H1 (cell line): ENCODE measurements at regions not wholly inside any gene's neighbourhood (a gene's known extent, or its start where the extent isn't known, plus 50 kb on each side); places are given as distances from the start of the nearest gene placed in this dataset.

Experiments used
- BRCA1 ChIP-seq: IDR thresholded peaks from 2 replicates; pipeline ENCODE4 v1.6.1; 2012; ENCODE audit warnings: low read depth, low read length, improper control_type of control experiment
- HDAC2 ChIP-seq, 2 experiments: fragments of 300-600 bp in 1 of 2; sonication (generic) in 1 of 2; IDR thresholded peaks; 2 replicates each; pipeline ENCODE4 v1.6.1; 2011 to 2012; ENCODE audit warnings: low read depth in 2 of 2, low read length in 2 of 2, mild to moderate bottlenecking in 2 of 2, moderate library complexity in 2 of 2, borderline replicate concordance in 1 of 2, inconsistent platforms in 1 of 2
- RBBP5 ChIP-seq: IDR thresholded peaks from 2 replicates; pipeline ENCODE4 v1.7.1; 2012; ENCODE audit warnings: low read depth, mild to moderate bottlenecking, inconsistent platforms, low read length, moderate library complexity, borderline replicate concordance
- SAP30 ChIP-seq: fragments of 300-600 bp; sonication (generic); IDR thresholded peaks from 2 replicates; pipeline ENCODE4 v1.7.1; 2012; ENCODE audit warnings: low read length, moderate library complexity, mild to moderate bottlenecking, inconsistent platforms; ENCODE audit not compliant: insufficient read depth, insufficient replicate concordance
- SP4 ChIP-seq: IDR thresholded peaks from 2 replicates; pipeline ENCODE4 v1.6.1; 2012; ENCODE audit warnings: low read length, inconsistent platforms
- TEAD4 ChIP-seq: IDR thresholded peaks from 2 replicates; pipeline ENCODE4 v1.6.1; 2012; ENCODE audit warnings: low read depth, low read length, inconsistent platforms, mixed read lengths
- ZNF274 ChIP-seq: IDR thresholded peaks from 2 replicates; pipeline ENCODE4 v1.7.0; 2012; ENCODE audit warnings: low read length, borderline replicate concordance; ENCODE audit errors: extremely low read depth
- TF ChIP-seq, protein P1 (sequence below): IDR thresholded peaks from 2 replicates; pipeline ENCODE4 v1.6.1; 2012; ENCODE audit warnings: low read length, inconsistent platforms
- TF ChIP-seq, protein P2 (sequence below): IDR thresholded peaks from 2 replicates; pipeline ENCODE4 v1.6.1; 2011; ENCODE audit warnings: low read depth, mild to moderate bottlenecking, low read length; ENCODE audit not compliant: insufficient read depth

DNA sequence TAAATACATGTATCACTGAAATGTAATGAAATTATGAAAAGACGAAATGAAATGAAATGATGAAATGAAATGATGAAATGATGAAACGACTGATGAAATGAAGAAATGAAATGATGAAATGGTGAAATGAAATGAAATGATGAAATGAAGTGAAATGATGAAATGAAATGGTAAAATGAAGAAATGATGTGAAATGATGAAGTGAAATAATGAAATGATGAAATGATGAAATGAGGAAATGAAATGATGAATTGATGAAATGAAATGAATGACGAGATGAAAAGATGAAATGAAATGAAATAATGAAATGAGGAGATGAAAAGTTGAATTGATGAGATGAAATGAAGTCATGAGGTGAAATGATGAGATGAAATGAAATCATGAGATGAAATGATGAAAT, 594.7 kb downstream of the TP53TG3F start (continued):
- TF ChIP-seq BRCA1: no peak
- no peak for TF ChIP-seq SP4
- TF ChIP-seq TEAD4: no peak
- TF ChIP-seq, protein P1, sequence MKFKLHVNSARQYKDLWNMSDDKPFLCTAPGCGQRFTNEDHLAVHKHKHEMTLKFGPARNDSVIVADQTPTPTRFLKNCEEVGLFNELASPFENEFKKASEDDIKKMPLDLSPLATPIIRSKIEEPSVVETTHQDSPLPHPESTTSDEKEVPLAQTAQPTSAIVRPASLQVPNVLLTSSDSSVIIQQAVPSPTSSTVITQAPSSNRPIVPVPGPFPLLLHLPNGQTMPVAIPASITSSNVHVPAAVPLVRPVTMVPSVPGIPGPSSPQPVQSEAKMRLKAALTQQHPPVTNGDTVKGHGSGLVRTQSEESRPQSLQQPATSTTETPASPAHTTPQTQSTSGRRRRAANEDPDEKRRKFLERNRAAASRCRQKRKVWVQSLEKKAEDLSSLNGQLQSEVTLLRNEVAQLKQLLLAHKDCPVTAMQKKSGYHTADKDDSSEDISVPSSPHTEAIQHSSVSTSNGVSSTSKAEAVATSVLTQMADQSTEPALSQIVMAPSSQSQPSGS: no peak
- no peak for TF ChIP-seq ZNF274
- no peak for TF ChIP-seq RBBP5
- TF ChIP-seq HDAC2 (IDR thresholded peaks at IDR 0.05; ENCODE audit: borderline replicate concordance in 1 of 2, low read depth in 2 of 2, low read length in 2 of 2): no peak
- no peak for TF ChIP-seq SAP30
- TF ChIP-seq, protein P2, sequence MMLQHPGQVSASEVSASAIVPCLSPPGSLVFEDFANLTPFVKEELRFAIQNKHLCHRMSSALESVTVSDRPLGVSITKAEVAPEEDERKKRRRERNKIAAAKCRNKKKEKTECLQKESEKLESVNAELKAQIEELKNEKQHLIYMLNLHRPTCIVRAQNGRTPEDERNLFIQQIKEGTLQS: no peak
